Activated T-helper 9 cell treated with anti-CD3 and anti-CD28 coated beads, Interleukin-2, amount 50 U/mL, for 16 hours (primary cell): ENCODE measurements at regions not wholly inside any gene's neighbourhood (a gene's known extent, or its start where the extent isn't known, plus 50 kb on each side); places are given as distances from the start of the nearest gene placed in this dataset.
"Not testable (repeated sequence)": the region's sequence is repeated elsewhere in the genome, so short reads cannot be mapped to it uniquely, and the experiment has no call there.

Experiments used
- DNase-seq: peaks from one replicate; pipeline ENCODE4 v3.0.0-alpha.2; 2020; ENCODE audit warnings: low read depth

GRCh38 chr4:123638834-123639233, 242.2 kb downstream of the SPRY1 start:
- DNase-seq: no peak

DNA sequence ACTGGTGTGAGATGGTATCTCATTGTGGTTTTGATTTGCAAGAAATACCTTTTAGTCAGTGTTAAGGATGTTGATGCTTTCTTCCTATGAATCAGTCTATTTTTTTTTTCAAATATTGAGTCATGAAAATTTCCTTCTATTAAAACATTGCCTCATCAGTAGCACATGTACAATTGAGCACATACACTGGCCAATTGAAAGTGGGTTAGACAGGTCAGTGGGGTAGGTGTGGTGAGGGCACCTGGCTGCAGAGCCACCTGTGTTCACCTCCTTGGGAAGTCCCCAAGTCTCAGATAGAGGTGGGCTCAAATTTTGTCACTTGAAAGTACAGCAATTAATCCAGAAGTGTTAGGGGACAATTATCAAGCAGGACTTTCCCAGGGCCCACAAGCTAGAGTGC, 243.7 kb downstream of the SPRY1 start:
- no peak for DNase-seq

- no peak for DNase-seq
These were observed 244.2 kb downstream of the SPRY1 start for GRCh38 chr4:123640824-123641223.

DNA sequence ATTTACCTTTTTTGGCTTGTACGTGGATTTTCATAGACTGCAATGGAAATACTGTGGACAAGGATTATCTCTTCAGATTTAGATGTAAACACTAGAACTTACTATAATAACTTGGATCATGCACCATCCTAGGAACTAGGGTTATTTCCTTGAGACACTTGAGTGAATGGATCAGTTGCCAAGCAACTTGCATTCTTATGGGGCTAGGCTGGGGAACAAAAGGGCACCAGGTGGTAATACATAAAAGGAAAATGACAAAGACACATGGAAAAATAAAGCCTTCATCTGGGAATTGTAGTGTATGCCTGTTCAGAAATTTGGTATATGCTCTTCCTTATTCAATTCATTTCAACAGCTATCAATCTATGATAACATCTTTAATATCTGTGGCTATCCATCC, 247.1 kb downstream of the SPRY1 start:
- no peak for DNase-seq

GRCh38 chr4:123649250-123649644, 252.7 kb downstream of the SPRY1 start:
- DNase-seq: no peak

DNA sequence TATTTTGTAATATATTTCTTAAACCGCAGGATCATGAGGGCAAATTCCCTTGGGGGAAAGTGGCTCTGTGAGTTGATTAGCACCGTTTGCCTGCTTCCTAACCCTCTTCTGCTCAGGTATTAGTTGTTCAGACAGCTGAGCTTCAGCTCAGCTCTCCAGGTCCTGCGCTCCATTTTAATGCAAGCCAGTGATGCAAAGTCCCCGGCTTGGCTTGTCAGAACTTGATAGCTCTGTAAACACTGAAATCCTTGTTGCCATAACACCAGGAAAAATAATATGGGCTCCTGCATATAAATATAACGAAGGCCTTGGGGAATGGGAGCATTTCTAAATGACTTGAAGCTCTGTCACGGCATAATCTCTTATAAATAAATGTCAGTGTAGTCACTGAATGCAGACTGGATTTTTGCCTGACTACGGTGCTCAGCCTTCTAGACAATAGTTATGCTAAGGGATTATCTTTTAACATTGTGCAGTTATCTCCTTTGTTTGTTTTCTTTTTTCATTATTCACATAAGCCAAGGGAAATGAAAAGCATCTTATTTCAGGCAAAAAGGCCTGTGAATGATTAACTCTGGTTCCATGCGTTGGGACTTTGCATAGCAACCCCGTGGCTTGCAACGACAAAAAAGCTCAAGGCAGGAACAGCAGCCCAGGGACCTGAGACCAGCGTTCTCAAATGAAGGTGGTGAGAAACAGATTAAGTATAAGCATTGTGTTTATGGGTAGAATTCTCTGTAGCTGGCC, 253.2 kb downstream of the SPRY1 start:
- no peak for DNase-seq

DNA sequence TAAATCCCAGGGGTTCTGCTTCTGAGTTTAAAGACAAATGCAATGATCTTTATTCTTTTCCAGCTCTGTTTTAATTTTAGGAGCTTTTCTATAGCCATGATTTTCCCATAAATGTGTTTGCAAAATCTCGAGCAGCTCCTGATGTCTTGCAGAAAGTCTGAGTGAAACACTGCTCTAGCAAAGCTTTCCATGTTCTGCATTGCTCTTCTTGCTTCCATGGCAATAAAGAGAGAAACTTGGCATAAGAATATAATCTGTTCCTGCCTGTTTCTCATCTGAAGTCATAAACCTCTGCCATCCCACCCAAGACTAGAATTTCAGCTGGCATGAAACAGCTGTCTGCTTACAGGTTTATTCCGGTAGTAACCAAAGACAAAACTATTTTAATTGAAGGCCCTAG, 254.5 kb downstream of the SPRY1 start:
- no peak for DNase-seq

DNA sequence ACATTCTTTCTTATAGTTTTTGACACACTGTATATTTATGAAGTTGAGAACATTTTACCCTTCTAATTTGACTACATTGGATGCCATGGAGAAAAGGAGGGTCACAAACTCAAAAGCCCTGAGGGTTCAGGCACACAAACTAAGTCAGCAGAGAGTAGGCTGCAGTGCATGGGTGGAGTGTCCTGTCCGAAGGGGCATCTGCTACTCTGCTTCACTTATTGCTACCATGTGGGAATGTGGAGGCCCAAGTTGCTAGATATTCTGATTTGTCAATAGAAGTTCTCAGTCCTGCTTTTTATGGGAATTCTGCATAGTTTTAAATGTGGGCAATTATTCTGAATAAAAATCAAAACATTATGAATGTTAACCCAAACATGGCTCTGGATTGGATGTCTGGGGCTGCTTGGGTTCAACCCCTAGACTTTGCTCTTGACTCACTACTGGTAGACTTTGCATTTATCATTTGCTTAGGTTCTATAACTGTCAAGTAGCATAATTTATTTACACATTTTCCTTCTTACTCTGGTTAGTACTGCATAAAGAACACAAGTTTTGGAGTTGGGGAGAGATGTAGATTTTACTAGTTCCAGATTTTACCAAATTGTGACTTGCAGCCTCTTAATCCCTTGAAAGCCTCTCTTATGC, 255.1 kb downstream of the SPRY1 start:
- no peak for DNase-seq

GRCh38 chr4:123652476-123652875, 255.9 kb downstream of the SPRY1 start:
- DNase-seq: no peak

- DNase-seq: no peak
These were observed 256.6 kb downstream of the SPRY1 start for GRCh38 chr4:123653236-123653635.

DNA sequence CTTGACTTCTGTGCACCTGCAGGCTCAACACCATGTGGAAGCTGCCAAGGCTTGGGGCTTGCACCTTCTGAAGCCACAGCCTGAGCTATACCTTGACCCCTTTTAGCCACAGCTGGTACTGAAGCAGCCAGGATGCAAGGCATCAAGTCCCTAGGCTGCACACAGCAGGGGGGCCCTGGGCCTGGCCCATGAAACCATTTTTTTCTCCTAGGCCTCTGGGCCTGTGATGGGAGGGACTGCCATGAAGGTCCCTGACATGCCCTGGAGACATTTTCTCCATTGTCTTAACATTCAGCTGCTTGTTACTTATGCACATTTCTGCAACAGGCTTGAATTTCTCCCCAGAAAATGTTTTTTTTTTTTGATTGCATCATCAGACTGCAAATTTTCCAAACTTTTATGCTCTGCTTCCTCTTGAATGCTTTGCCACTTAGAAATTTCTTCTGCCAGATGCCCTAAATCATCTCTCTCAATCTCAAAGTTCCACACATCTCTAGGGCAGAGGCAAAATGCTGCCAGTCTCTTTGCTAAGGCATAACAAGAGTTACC, 260.2 kb downstream of the SPRY1 start:
- DNase-seq: not testable (repeated sequence)

DNA sequence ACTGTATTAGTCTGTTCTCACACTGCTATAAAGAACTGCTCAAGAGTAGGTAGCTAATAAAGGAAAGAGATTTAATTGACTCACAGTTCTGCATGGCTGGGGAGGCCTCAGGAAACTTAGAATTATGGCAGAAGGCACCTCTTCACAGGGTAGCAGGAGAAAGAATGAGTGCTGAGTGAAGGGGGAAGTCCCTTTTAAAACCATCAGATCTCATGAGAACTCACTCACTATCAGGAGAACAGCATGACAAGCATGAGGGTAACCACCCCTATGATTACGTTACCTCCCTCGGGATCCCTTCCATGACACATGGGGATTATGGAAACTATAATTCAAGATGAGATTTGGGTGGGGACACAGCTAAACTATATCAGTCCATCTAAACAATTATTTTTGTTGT, 261.0 kb downstream of the SPRY1 start:
- not testable (repeated sequence) for DNase-seq

- no peak for DNase-seq
These were observed 262.7 kb downstream of the SPRY1 start for GRCh38 chr4:123659262-123659661.

GRCh38 chr4:123659730-123660129, 263.1 kb downstream of the SPRY1 start:
- DNase-seq: no peak

DNA sequence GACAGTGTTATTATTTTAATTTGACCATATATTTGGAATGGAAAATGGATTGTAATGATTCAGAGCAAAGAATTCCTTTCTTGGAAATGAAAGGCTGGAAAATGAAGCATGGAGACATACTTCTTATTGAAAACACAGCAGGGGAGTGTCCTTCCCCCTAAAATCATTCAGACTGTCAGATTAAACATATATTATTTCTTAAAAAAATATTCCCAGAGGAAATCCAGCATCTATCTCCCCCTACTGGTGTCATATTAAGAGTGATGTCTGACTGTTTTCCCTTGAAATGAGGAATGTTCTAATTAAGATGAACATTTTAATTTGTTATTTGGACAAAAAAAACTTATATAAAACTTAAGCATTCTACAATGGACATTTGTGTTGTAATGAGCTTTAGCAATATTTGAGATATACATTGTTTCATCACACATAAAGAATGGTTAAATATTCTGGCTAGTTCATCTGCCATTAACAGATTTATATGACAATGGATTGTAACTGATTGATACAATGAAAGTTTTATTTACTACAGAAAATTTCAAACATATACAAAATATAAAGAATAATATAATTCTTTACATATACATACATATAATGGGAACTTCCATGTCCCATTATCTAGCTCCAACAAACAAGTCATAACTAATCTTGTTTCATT, 264.6 kb downstream of the SPRY1 start:
- DNase-seq: no peak

GRCh38 chr4:123662827-123663226, 266.2 kb downstream of the SPRY1 start:
- DNase-seq: no peak

DNA sequence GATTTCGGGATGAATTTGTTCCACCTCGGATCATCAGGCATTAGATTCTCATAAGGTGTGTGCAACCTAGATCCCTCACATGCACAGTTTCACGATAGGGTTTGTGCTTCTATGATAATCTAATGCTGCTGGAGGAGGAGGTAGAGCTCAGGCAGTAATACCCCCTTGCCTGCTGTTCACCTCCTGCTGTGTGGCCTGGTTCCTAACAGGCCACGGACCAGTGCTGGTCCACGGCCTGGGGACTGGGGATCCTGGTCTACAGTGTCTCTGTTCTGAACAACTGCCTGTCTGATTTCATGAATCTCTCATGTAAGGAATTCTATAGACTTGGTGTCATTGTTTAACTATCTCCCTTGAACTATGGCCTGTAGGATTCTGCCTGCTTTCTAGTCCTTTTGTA, 269.9 kb downstream of the SPRY1 start:
- no peak for DNase-seq

DNA sequence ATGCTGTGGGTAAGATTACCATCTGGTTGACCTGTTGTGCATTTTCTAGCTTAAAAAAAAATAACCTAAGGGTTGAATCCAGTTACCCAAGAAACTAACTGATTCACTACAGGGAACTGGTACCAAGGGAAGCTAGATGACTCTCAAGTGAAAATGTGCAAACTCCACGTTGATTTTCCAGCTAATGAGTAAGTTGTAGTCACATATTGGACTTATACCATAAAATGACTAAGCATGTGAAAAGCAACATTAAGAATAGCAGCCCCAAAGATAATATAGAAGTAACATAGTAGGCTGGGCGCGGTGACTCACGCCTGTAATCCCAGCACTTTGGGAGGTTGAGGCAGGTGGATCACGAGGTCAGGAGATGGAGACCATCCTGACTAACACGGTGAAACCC, 270.9 kb downstream of the SPRY1 start:
- DNase-seq: no peak

GRCh38 chr4:123667991-123668390, 271.4 kb downstream of the SPRY1 start:
- no peak for DNase-seq

- no peak for DNase-seq
These were observed 275.2 kb downstream of the SPRY1 start for GRCh38 chr4:123671636-123672404.

GRCh38 chr4:123672987-123673386, 276.4 kb downstream of the SPRY1 start:
- DNase-seq: no peak

- DNase-seq: no peak
These were observed 277.4 kb downstream of the SPRY1 start for GRCh38 chr4:123673971-123674370.
